Choroid plexus epithelial cell (primary cell): ENCODE measurements at regions not wholly inside any gene's neighbourhood (a gene's known extent, or its start where the extent isn't known, plus 50 kb on each side); places are given as distances from the start of the nearest gene placed in this dataset.

Source experiments
- DNase-seq: peaks from one replicate; pipeline ENCODE4 v3.0.0-alpha.2; 2010; ENCODE audit warnings: low read depth
- H3K4me3 ChIP-seq: 2 replicates; pipeline ENCODE4 v1.5.1; 2011; ENCODE audit warnings: low read depth, mild to moderate bottlenecking, control low read depth, low read length, moderate library complexity
- TF ChIP-seq, protein P1 (sequence below): conservative IDR thresholded peaks from 2 replicates; pipeline ENCODE4 v1.5.1; 2011; ENCODE audit warnings: low read depth, mild to moderate bottlenecking, control low read depth, inconsistent platforms, low read length, moderate library complexity

DNA sequence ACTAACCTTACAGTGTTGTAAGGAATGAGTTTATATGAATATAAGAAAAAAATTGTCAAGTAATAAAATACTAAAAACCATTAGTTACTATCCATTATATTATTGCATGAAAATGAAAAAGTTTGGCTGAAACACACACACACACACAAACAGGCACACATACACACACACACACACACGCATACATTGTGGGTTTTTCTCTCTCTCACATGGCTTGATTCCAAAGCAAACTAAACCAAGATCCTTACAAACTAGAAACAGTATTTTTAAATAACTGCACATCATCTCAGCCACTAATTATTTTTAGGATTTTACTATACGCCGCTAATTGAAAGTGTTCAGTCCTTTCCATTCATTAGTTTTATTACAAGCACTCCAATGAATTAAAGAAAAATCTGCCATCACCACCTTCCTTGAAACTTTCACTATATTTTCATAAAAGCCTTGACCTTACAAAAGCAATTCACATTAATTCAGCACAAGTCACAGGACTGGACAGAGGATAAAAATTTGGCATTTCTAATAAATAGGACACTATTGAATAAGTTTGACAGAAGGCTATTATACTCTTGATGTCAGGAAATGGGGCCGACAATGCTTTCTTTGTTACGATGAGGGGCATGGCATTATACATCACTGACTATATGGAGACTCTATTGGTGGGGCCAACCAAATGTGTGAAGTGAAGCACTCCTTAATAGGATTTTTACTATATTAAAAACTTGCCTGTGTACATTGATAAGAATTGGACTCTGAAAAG, 187.0 kb upstream of the ESRRG start:
- TF ChIP-seq, protein P1, sequence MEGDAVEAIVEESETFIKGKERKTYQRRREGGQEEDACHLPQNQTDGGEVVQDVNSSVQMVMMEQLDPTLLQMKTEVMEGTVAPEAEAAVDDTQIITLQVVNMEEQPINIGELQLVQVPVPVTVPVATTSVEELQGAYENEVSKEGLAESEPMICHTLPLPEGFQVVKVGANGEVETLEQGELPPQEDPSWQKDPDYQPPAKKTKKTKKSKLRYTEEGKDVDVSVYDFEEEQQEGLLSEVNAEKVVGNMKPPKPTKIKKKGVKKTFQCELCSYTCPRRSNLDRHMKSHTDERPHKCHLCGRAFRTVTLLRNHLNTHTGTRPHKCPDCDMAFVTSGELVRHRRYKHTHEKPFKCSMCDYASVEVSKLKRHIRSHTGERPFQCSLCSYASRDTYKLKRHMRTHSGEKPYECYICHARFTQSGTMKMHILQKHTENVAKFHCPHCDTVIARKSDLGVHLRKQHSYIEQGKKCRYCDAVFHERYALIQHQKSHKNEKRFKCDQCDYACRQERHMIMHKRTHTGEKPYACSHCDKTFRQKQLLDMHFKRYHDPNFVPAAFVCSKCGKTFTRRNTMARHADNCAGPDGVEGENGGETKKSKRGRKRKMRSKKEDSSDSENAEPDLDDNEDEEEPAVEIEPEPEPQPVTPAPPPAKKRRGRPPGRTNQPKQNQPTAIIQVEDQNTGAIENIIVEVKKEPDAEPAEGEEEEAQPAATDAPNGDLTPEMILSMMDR = no peak
- H3K4me3 ChIP-seq = no peak overlapping the region
- peak; percentile 83 for DNase-seq

DNA sequence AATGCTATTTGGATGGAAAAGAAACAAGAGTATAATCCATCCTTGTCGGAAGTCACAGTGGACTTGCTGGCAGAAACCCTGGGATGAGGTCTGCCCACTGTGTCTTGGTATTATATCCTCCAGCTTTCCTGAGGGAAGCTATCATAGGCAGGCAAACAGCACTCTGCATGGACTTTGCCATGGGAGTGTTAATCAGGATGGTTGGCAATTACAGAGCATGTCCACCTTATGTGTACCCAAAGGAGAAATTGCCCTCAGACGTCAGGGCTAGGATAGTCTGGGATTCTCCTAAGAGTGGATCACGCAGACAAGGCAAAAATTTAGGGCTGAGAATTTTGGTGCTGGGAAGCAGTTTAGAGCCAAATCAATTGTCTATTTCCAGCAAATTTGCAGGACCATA, 184.9 kb upstream of the ESRRG start:
- H3K4me3 ChIP-seq = no peak overlapping the region
- TF ChIP-seq, protein P1 = no peak
- DNase-seq = no peak

DNA sequence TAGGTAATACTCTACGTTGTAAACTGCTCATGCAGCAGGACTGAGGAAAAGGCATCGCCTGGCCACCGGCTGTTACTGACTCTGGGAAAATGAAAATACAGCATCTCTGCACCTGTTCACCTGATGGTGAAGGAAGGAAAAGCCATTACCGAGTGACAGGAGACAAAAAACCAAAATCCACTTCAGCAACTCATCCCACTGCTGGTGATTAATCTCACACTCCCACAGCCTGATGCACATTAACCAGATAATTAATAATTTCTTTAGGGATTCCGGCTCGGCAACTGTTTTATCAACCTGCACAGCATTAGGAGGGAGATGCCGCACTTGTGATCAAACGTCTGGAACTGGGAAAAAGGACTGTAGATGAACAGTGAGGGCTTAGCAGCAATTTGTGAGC, 183.9 kb upstream of the ESRRG start:
- DNase-seq = no peak
- no peak overlapping the region for H3K4me3 ChIP-seq
- TF ChIP-seq, protein P1 = no peak

DNA sequence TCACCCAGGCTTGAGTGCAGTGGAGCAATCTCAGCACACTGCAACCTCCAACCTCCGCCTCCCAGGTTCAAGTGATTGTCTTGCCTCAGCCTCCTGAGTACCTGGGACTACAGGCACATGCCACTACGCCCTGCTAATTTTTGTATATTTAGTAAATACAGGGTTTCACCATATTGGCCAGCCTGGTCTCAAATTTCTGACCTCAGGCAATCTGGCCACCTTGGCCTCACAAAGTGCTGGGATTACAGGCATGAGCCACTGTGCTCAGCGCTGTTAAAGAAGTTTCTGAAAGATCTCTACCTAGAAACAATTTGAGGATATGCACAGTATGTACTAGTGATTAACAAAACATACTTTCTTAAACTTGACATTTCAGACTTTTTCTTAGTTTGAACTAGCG, 182.6 kb upstream of the ESRRG start:
- TF ChIP-seq, protein P1 = no peak
- no peak overlapping the region for H3K4me3 ChIP-seq
- DNase-seq = no peak

DNA sequence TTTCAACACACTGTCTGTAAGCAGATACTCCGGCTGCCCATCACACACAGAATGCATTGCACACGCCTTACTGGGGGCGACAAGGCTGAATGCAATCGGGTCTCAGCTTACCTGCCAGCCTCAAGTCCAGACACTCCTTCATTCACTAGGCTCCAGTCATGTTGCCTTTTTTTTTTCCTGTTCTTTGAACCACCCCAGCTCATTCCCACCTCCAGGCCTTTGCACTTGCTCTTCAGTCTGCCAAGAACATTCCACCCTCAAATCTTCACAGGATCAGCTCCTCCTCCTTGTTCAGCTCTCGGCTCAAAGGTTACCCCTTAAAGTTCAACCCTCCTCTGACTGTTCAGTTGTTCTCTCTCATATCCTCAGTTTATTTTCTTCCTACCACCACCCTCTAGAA, 181.9 kb upstream of the ESRRG start:
- DNase-seq = no peak
- TF ChIP-seq, protein P1 = no peak
- no peak overlapping the region for H3K4me3 ChIP-seq

DNA sequence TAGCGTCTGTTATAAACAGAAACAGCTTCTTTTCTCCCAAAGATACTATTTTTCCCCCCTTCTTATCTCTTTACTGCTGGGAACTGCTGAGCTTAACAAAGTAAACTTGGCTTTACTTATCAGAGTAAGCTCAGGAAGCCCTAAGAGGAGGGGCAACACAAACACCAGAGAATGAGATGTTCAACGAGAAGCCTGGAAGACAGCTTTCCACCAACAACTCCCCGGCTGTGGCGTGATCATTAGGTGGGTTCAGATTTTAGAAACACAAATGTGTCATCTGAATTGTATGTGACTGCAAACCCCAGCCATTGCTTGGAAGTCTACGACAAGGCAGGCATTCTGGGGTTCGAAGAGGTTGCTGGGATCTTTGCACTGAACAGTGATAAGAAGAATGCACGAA, 181.2 kb upstream of the ESRRG start:
- TF ChIP-seq, protein P1 = no peak
- DNase-seq = no peak
- H3K4me3 ChIP-seq = no peak overlapping the region

DNA sequence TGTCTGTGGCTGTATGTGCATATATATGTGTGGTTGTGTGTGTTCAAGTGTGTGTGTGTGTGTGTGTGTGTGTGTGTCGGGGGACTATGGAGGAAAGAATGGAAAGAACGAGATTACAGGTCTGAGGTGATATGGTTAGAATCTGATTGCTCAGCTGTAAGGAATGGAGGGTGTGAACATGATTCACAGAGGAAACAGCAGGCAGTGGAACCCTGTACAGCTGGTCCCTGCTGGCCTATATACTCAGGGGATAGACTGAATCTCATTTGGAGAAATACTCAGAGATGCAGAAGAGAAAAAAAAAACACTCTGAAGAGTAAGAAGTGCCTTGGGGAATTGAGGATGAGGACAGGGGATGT, 180.1 kb upstream of the ESRRG start:
- DNase-seq = peak; percentile 89

More for the DNA sequence above, 180.1 kb upstream of the ESRRG start:
- TF ChIP-seq, protein P1 = no peak
- H3K4me3 ChIP-seq = no peak overlapping the region
